Left lung (tissue), 4 donors: ENCODE measurements at regions not wholly inside any gene's neighbourhood (a gene's known extent, or its start where the extent isn't known, plus 50 kb on each side); places are given as distances from the start of the nearest gene placed in this dataset.

Source experiments
- ATAC-seq: fragments of 200-7000 bp; cut with Tn5 transposase; one replicate; pipeline ENCODE4 v1.9.1; 2020; ENCODE audit warnings: moderate library complexity
- DNase-seq, 4 donors: peaks; one replicate each; pipeline ENCODE4 v3.0.0-alpha.2; 2013 to 2020
- H3K27ac ChIP-seq, 2 donors: fragments of 200-600 bp; sonication (generic) in 1 of 2; one replicate each; pipeline versions ENCODE4 v1.5.0 to v1.8.0; 2020 to 2021
- H3K27me3 ChIP-seq, 2 donors: fragments of 200-600 bp; sonication (generic) in 1 of 2; one replicate each; pipeline versions ENCODE4 v1.5.0 to v1.8.0; 2020 to 2021
- H3K36me3 ChIP-seq, 2 donors: fragments of 200-600 bp; sonication (generic) in 1 of 2; one replicate each; pipeline versions ENCODE4 v1.5.0 to v1.8.0; 2020 to 2021
- H3K4me1 ChIP-seq, 2 donors: fragments of 200-600 bp; one replicate each; pipeline ENCODE4 v1.8.0; 2021
- H3K4me3 ChIP-seq, 2 donors: fragments of 200-600 bp; sonication (generic) in 1 of 2; one replicate each; pipeline versions ENCODE4 v1.5.0 to v1.8.0; 2020 to 2021; ENCODE audit warnings: mild to moderate bottlenecking in 1 of 2
- H3K9me3 ChIP-seq, 2 donors: fragments of 200-600 bp; sonication (generic) in 1 of 2; one replicate each; pipeline versions ENCODE4 v1.5.0 to v1.8.0; 2020 to 2021
- intact Hi-C, 2 donors: fragments of 100-400 bp; cut with DNase I; formaldehyde crosslinking; loops; one replicate each; pipeline versions ENCODE4 v1.11.2 to v1.14.2; 2022
- TF ChIP-seq, protein P1 (sequence below), 2 donors: fragments of 200-600 bp; sonication (generic) in 1 of 2; IDR thresholded peaks; one replicate each; pipeline versions ENCODE4 v1.5.0 to v1.8.0; 2021; ENCODE audit warnings: antibody characterized with exemption in 2 of 2
- donor health status: DM: no; HTN: yes; CAD: no.
- donor health status: DM: no; HTN: no; CAD: no.

- DNase-seq = no peak
- H3K9me3 ChIP-seq = no peaks in the 10 kb centered on the region
- H3K4me1 ChIP-seq = no peaks in the 10 kb centered on the region
- intact Hi-C loops = no loop called here
- H3K27me3 ChIP-seq = no peaks in the 10 kb centered on the region
- H3K27ac ChIP-seq = no peak overlapping the region
- ATAC-seq = no peak
- no peak overlapping the region for H3K4me3 ChIP-seq
- TF ChIP-seq, protein P1, sequence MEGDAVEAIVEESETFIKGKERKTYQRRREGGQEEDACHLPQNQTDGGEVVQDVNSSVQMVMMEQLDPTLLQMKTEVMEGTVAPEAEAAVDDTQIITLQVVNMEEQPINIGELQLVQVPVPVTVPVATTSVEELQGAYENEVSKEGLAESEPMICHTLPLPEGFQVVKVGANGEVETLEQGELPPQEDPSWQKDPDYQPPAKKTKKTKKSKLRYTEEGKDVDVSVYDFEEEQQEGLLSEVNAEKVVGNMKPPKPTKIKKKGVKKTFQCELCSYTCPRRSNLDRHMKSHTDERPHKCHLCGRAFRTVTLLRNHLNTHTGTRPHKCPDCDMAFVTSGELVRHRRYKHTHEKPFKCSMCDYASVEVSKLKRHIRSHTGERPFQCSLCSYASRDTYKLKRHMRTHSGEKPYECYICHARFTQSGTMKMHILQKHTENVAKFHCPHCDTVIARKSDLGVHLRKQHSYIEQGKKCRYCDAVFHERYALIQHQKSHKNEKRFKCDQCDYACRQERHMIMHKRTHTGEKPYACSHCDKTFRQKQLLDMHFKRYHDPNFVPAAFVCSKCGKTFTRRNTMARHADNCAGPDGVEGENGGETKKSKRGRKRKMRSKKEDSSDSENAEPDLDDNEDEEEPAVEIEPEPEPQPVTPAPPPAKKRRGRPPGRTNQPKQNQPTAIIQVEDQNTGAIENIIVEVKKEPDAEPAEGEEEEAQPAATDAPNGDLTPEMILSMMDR (IDR thresholded peaks at IDR 0.05) = no peak
- no peaks in the 10 kb centered on the region for H3K36me3 ChIP-seq
Observed at GRCh38 chr10:57395923-57396322, 871.8 kb downstream of the IPMK start.

- DNase-seq (no peak), ATAC-seq (no peak)
- H3K36me3 ChIP-seq = no peaks in the 10 kb centered on the region
- no peaks in the 10 kb centered on the region for H3K4me1 ChIP-seq
- no peak overlapping the region for H3K4me3 ChIP-seq
- no peak overlapping the region for H3K27ac ChIP-seq
- no peaks in the 10 kb centered on the region for H3K27me3 ChIP-seq
- no peaks in the 10 kb centered on the region for H3K9me3 ChIP-seq
- intact Hi-C loops = no loop called here
- TF ChIP-seq, protein P1 (IDR thresholded peaks at IDR 0.05) = no peak
Observed at GRCh38 chr10:57367412-57367811, 900.3 kb downstream of the IPMK start.

DNA sequence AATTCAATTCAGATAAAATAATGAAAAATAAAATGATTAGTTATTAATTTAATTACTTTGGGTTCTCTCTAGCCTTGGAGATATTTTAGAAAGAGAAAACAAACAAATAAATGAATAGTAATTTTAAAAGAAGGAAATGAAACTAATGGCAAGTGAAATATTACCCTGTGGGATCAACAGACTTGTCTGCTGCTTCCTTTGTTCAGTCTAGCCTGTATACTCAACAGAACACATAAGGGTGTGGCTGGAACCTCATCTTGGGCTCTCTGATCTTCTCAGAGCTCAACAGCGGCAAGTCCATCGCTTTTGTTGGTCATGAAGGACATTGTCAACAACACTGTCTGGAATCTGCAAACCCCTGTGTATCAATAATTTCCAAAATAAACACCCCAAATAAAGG lies 904.9 kb downstream of the IPMK start:
- Histone ChIP-seq H3K27me3 (no peaks in the 10 kb centered on the region), H3K36me3 (no peaks in the 10 kb centered on the region), H3K4me1 (no peaks in the 10 kb centered on the region), H3K9me3 (no peaks in the 10 kb centered on the region), H3K4me3 (no peak overlapping the region), H3K27ac (no peak overlapping the region)
- TF ChIP-seq, protein P1 (IDR thresholded peaks at IDR 0.05) = no peak
- DNase-seq (no peak), ATAC-seq (no peak)
- intact Hi-C loops = no loop called here

- intact Hi-C loops = no loop called here
Observed at GRCh38 chr10:57353403-57354003, 914.2 kb downstream of the IPMK start.

DNA sequence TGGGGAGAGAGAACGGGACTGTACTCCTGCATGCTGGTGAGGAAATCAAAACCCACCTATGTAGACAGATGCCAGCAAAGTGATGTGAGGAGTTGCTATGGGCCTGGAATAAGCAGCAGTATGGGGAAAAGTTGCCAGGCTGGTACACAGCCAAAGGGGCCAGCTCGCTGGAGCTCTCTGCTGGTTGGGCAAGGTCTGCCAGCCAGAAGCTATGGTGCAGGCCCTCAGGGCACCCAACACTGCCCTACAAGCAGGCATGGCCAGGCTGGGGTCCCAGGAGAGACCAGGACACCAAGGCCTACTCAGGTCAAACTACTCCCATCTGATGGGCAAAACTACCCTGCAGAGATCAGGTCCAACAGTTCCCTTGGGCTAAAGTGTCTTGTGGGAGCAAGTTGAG lies 916.6 kb downstream of the IPMK start:
- intact Hi-C loops = no loop called here
- Histone ChIP-seq H3K27ac (no peak overlapping the region), H3K4me3 (no peak overlapping the region), H3K36me3 (no peaks in the 10 kb centered on the region), H3K9me3 (peaks cover 0 to 9% of the 10 kb centered on the region in 2 donors), H3K4me1 (no peaks in the 10 kb centered on the region), H3K27me3 (no peaks in the 10 kb centered on the region)
- TF ChIP-seq, protein P1 (IDR thresholded peaks at IDR 0.05) = no peak
- ATAC-seq = no peak
- DNase-seq = peak in 1 of 4 donors; percentile 39

More at GRCh38 chr10:57353403-57354003, 914.2 kb downstream of the IPMK start:
- DNase-seq (no peak), ATAC-seq (no peak)
- H3K36me3 ChIP-seq = no peaks in the 10 kb centered on the region
- H3K9me3 ChIP-seq = peaks cover 0 to 8% of the 10 kb centered on the region in 2 donors
- H3K27me3 ChIP-seq = no peaks in the 10 kb centered on the region
- H3K4me3 ChIP-seq = no peak overlapping the region
- H3K27ac ChIP-seq = no peak overlapping the region
- TF ChIP-seq, protein P1 (IDR thresholded peaks at IDR 0.05) = no peak
- no peaks in the 10 kb centered on the region for H3K4me1 ChIP-seq
